Panc1 (cell line): ENCODE measurements at regions not wholly inside any gene's neighbourhood (a gene's known extent, or its start where the extent isn't known, plus 50 kb on each side); places are given as distances from the start of the nearest gene placed in this dataset.

ENCODE experiments used
- CTCF ChIP-seq: fragments of 450-650 bp; IDR thresholded peaks from 2 replicates; pipeline ENCODE4 v1.5.1; 2017; ENCODE audit warnings: mild to moderate bottlenecking
- POLR2AphosphoS5 ChIP-seq: IDR thresholded peaks from 2 replicates; pipeline ENCODE4 v1.6.1; 2012; ENCODE audit warnings: mild to moderate bottlenecking, low read depth, low read length, moderate library complexity

- TF ChIP-seq CTCF (no peak), POLR2AphosphoS5 (no peak)
Observed at GRCh38 chr10:3481496-3481895, 303.5 kb downstream of the KLF6 start.
